Occipital lobe (tissue), 1 donor: ENCODE measurements at regions not wholly inside any gene's neighbourhood (a gene's known extent, or its start where the extent isn't known, plus 50 kb on each side); places are given as distances from the start of the nearest gene placed in this dataset.
"Not testable (repeated sequence)": the region's sequence is repeated elsewhere in the genome, so short reads cannot be mapped to it uniquely, and the experiment has no call there.

ENCODE experiments used
- DNase-seq: peaks from one replicate; lab custom pipeline; 2025; lab: John Stamatoyannopoulos, UW

DNA sequence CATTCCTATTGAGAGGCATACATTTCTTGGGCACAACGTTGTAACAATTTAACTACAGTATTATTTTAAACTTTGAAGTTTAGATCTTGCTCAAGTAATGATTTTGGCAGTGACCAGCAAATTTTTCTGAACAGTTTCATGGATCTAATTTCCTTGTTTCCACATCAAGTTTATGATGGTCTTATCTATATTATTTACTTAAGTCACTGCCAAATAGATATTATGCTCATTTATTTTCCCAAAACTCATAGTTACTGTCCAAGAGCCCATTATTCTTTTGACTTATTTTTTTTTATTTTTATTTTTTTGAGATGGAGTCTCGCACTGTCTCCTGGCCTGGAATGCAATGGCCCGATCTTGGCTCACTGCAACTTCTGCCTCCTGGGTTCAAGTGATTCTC, 86.5 kb upstream of the TLE4 start:
- no peak for DNase-seq

- peak; percentile 70 for DNase-seq
These were observed 82.3 kb upstream of the TLE4 start for GRCh38 chr9:79489261-79490000.

DNA sequence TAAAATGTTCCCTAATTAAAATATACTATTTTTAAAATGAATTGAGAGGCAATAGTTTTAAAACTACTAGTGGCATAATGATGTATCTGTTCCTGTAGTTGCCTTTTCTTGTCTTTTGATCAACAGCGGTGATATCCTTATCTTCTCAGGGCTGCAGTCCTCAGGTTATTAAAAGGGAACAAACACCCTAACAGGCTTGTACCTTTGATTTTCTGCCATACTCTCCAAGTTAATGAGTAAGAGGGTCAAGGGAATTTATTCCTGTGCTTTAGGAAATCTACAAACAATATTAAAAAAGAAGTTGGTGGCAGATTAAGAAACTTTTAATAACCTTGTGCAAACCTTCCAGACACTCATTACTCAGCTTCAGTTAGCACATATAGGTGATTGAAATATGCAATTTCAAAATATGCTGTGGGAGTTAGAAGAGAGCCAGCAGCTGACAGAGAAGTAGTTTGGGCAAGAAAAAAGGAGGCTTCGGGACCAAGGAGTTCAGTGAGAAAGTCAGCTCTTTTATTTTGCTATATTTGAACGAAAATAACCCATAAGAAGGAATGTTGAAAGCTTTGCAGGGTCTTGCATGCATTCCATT, 81.0 kb upstream of the TLE4 start:
- DNase-seq = no peak

DNA sequence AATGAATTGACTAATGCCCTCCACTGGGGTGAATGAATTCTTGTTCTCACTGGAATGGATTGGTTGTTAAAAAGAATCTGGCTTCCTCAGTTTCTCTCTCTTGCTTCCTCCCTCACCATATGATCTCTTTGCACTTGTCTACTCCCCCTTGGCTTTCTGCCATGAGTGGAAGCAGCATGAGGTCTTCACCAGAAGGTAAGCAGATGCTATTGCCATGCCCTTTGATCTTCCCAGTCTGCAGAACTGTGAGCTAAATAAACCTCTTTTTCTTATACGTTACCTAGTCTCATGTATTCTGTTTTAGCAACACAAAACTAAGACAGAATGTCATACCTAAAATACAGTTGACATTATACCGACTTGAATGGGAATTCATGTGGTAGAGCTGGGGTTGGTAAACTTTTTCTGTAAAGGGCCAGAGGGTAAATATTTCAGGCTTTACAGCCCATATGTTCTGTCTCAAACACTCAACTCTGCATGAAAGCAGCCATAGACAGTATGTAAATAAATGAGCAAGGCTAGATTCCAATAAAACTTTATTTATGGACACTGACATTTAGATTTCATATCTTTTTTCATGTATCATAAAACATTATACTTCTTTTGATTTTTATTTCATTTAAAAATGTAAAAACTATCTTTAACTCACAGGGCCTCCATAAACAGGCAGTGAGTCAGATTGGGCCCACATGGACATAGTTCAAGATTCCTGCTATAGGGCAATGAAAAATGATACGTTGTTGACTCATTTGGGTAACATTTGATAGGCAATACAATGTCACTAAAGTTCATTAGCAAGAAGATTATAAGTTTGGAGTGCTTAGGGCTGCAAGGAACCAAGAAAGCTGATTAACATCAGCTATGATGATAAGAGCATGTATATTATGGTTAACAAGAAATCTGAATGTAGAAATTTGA, 79.4 kb upstream of the TLE4 start:
- no peak for DNase-seq

DNA sequence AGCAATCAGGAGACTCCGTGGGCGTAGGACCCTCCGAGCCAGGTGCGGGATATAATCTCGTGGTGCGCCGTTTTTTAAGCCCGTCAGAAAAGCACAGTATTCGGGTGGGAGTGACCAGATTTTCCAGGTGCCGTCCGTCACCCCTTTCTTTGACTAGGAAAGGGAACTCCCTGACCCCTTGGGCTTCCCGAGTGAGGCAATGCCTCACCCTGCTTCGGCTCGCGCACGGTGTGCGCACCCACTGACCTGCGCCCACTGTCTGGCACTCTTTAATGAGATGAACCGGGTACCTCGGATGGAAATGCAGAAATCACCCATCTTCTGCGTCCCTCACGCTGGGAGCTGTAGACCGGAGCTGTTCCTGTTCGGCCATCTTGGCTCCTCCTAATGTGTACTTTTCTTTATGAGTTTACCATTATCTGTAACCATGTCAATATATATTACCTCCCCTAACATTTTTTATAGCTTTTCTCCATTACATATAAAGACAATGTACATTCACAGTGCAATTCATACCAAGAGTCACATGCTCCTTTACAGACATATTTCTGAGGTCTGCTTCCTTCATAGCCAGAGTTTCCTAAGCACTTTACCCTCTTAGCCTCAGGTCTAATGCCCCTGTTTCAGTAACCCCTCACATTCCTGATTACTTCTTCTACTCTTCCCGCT, 71.4 kb upstream of the TLE4 start:
- DNase-seq = not testable (repeated sequence)

DNA sequence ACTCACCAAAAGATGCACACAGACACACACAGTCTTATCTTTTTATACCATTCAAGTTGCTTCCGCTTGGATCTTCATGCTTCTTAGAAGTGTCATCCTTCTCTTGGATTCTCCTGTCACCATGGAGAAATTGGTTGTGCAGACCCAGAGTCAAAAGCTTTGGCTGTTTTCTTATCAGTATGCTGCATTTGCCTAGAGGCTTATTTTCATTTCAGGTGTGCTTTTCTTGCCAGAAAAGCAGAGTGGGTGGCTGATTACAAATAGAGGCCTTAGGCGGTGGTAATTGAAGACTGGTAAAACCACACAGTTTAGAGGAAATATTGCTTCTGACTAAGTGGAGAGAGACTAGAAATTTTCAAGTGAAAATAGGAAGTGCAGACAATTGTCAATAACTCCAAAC, 70.2 kb upstream of the TLE4 start:
- DNase-seq = no peak

DNA sequence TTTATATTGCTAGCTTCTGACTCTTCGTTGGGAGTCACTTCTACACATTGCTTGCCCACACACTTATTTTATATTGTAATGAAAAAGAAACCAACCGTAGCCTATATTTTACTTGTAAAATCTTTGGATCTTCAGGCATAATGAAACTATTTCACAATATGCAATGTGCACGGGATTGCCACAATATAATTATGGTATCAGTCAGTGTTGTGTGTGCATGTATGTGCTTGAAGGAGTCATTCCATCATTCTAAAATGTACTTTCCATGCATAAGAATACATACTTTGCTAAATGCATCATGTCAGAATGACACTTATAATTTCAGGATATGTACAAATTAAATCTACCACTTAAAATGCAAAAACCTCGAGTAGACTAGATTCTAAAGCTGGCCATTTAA, 64.0 kb upstream of the TLE4 start:
- no peak for DNase-seq

DNA sequence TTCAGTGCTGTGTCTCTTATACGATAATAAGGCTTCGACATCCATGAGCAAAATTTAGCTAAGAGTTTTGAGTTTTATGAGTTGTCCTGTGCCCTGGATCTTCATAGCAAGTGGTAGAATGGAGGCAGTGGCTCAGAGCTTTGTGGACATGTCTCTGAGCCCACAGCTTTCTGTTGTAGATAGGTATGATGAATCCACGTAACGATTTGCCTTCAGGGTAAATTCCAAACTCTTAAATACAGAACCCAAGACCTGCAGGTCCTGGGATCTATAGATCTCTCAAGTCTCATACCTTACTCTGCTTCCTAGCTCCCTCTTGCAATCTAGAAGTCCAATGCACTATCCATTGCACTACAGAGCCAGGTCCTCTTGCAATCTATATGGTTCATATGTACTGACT, 59.5 kb upstream of the TLE4 start:
- no peak for DNase-seq
